NB4 (cell line): ENCODE measurements at regions not wholly inside any gene's neighbourhood (a gene's known extent, or its start where the extent isn't known, plus 50 kb on each side); places are given as distances from the start of the nearest gene placed in this dataset.

Experiments used
- POLR2A ChIP-seq: IDR thresholded peaks from 2 replicates; pipeline ENCODE4 v1.6.1; 2011; ENCODE audit warnings: mild to moderate bottlenecking; ENCODE audit not compliant: insufficient read length; ENCODE audit errors: extremely low read depth
- TF ChIP-seq, protein P1 (sequence below): IDR thresholded peaks from one replicate; pipeline ENCODE4 v1.5.1; 2012; ENCODE audit warnings: low read depth, low read length

- TF ChIP-seq, protein P1, sequence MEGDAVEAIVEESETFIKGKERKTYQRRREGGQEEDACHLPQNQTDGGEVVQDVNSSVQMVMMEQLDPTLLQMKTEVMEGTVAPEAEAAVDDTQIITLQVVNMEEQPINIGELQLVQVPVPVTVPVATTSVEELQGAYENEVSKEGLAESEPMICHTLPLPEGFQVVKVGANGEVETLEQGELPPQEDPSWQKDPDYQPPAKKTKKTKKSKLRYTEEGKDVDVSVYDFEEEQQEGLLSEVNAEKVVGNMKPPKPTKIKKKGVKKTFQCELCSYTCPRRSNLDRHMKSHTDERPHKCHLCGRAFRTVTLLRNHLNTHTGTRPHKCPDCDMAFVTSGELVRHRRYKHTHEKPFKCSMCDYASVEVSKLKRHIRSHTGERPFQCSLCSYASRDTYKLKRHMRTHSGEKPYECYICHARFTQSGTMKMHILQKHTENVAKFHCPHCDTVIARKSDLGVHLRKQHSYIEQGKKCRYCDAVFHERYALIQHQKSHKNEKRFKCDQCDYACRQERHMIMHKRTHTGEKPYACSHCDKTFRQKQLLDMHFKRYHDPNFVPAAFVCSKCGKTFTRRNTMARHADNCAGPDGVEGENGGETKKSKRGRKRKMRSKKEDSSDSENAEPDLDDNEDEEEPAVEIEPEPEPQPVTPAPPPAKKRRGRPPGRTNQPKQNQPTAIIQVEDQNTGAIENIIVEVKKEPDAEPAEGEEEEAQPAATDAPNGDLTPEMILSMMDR: no peak
- TF ChIP-seq POLR2A: peak; percentile 26
Measured at GRCh38 chr14:101705733-101706508, 55.6 kb upstream of the PPP2R5C start.
